DMS 273 (cell line): ENCODE measurements at regions not wholly inside any gene's neighbourhood (a gene's known extent, or its start where the extent isn't known, plus 50 kb on each side); places are given as distances from the start of the nearest gene placed in this dataset.

Experiments used
- DNase-seq: peaks from one replicate; lab custom pipeline; 2025; ENCODE audit not compliant: unreplicated experiment; lab: John Stamatoyannopoulos, UW

DNA sequence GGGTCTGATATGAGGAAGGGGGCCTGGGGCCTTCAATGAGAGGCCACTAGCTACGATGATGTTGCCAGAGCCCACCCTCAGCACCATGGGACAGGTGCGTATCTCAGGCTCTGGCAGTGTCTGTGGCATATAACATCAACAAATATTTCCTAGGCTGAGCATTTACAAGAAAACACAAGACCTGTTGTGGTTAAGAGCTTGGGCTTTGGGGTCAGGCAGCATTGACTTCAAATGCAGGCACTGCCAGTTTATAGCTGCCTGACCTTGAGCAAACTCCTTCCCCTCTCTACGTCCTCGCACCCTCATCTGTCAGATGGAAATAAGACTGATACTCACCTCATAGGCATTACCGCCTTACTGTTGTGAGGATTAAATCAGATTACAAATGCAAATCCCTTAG lies 156.0 kb downstream of the KATNAL1 start:
- no peak for DNase-seq

DNA sequence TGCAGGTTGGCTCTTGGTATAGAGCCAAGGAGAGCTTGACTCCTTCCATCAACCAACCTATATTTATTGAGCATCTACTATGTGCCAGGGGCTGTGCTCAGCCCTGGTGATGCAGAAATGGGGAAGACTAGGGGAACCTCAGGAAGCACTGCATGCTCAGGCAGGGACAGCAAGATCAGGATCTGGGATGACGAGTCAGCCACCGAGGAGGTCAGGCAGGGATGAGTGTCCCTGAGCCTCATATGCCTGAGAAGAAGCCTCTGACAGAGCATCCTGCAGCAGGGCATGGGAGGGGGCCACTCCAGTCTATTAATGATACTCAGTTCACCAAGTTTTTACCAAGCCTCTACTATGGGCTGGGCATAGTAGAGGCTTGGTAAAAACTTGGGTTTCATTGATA lies 158.1 kb downstream of the KATNAL1 start:
- no peak for DNase-seq

DNA sequence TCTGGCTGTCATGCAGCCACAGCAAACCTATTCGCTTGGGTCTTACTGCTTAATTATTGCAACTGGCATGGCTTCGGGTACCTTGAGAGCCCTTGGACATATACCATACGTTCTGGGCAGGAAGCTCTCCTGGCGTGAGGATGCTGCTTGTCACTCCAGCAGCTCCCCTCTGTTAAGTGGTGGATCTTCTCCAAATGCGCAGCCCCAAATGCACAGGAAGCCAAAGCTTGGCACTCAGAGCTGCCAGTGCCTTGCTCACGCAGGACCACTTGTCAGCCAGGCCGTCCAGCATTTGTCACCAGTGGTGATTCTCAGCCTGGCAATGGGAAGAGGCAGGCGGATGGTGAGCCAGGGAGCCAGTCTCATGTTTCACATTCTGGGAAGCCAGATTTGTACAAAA lies 158.6 kb downstream of the KATNAL1 start:
- no peak for DNase-seq

DNA sequence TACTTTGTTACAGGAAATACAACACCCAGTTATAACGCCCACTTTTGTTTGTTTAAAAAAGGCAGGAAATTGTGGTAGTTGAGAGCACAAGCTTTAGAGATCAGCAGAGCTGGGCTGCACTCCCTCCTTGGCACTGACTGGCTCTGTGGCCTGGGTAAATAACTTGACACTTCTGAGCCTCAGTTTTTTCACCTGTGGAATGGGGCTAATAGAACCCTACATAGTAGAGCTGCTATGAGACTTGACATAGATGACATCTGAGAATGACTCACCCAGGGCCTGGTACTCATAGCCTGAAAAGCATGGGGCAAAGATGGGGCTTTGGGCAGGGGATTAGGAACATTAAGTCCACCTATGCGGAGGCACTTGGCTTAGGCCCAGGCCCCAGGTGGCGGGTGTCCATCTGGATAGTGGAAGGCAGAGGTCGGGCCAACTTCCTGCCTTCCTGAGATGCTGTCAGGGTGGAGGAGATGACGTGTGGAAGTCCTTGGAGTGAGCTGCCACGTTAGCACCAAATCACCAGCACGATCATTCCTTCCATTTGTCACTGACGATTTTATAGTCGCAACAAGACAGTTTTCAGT lies 159.1 kb downstream of the KATNAL1 start:
- peak; percentile 11 for DNase-seq

DNA sequence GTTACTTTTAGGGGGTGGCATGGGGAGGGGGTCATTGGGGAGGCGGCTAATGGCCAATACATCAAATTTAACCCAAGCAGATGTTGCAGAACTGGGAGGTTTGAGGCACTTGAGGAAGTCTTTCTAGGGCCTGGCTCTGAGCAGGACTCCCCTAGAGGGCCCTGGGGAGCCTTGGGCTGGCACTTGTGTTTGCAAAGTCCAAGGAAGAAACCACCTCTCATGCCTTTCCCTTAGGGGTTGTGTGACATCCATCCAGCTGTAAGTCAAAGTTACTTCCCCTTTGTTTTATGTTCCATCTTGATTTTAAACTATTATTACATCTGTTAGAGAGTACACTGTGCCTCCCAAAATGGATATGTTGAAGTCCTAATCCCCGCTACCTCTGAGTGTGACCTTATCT lies 159.9 kb downstream of the KATNAL1 start:
- DNase-seq = no peak

DNA sequence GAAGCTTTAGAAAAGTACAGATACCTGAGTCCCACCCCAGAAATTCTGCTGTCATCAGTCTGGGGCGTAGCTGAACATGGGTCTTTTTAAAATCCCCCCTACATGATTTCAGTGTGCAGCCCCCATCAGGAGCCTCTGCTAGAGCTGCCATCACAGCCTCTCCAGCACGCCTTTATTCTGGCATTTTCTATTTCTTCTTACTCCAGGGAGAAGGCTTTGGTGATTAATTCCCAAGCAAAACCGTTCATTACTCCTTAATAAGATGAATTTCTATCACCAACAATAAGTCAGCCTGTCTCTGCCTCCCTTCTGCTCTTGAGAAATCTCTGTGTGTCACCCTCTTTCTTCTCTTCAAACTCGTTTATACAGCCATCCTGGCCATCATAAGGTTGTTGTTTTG lies 160.3 kb downstream of the KATNAL1 start:
- no peak for DNase-seq

DNA sequence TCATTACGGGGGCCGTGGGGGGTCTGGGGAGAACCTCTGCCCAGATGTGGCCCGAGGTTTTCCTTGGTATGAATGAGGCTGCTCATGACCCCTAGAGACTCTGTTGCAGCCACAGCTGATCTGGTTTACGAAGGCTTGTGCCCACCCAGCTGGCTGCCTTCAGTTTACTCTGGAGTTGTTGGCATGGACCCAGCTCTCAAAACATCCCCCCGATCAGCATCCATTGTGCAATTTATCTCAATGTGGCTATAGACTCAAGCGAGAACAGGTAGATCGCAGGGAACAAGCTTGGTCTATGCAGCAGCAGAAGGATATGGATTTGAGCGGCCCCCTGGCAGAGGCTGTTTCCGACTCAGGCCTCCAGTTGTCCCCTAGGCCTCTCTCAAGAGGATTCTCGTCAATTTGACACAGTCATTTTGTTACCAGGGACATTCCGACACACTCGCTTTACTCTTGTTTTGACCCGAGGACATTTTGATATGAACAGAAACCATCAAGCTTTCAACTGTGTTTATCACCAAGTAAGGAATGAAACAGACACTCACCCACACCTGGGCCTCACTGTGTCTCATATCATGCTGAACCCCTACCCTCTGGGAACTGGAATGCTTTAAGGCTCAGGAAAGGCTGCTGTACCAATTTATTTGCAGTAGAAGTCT lies 161.5 kb downstream of the KATNAL1 start:
- no peak for DNase-seq

DNA sequence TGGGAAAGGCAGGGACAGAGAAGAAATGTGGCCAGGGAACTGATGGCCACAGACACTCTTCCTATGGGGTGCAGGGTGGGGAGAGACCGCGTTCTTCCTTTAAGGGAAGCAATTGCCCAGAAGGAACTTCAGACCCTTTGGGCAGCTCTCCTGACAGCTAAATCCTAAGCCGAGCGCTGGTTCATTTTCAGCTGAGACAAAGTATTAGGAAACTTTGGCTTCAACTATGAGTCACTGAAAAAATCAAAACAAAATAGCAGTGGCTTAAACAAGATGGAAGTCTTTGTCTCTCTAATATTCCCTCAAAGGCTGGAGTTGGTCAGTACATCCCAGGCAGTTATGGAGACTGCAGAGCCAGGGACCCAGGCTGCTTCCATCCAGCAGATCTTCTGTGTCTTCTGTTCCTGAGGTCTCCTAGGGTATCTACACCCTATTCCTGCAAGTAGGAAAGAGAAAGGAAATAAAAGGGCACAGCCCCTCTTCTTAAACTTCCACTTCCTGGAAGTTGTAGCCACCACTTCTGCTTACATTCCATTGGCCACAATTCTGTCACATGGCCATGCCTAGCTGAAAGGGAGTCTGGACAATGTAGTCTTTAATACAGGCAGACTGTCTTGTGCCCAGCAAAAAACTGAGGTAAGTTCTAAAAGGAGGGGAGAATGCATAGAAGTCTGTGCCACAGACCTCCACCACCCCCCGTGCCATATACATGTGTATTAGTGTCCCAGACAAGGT lies 163.5 kb downstream of the KATNAL1 start:
- DNase-seq = no peak

DNA sequence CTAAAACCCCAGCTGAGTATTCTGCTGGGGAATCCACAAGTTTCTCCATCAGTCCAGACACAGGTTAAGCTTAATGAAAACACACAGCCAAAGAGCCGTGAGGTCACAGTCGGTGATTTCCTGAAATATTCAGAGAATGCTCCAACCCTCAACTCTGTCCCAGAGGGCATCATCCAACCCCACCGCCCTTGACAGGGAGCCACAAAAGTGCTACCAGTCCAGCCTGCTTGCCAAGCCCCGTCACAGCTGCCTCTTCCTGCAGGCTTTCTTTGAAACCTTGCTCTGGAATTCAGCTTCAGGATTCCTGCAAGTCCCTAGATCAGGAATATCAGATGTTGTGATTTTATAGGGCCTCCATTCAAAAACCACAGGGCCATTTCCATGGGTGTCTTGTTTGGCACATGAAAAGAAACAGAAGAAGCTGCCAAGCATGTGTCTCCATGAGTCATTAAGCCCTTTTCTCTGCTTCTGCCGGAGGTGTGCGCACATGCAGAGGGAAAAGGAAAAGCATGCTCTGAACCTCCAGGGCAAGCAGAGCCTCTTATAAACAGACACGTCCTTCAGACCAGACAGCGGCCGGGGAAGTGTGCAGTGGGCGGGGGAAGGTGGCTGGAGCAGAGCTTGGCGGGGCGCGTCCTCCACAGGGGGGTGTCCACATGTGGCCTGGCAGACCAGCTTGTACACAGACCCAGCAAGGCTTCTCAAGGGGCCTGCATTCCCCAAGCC lies 164.7 kb downstream of the KATNAL1 start:
- peak; percentile 29 for DNase-seq

DNA sequence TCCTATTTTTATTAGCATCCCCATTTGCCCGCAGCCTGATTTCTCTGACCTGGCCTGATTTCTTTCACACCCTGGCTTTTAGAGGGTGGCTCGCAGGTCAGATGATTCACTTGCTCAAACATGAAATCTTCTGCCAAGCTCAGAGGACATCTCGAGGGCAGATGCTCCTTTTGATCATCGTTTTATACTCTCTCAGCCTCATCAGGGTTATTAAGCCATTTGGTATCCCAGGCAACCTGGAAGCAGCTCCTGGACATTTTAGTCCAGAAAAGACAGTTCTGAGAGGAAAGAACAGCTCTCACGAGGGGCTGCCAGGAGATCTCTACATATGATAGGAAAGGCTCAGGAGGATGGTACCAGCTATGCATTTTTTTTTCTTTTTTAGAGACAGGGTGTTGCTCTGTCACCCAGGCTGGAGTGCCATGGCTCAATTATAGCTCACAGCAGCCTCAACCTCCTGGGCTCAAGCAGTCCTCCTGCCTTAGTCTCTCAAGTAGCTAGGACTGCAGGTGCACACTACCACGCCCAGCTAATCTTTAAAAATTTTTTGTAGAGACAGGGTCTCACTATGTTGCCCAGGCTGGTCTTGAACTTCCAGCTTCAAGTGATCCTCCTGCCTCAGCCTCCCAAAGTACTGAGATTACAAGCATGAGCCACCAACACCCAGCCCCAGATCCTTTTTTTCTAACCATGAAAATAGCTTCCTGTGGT lies 165.4 kb downstream of the KATNAL1 start:
- DNase-seq = no peak

DNA sequence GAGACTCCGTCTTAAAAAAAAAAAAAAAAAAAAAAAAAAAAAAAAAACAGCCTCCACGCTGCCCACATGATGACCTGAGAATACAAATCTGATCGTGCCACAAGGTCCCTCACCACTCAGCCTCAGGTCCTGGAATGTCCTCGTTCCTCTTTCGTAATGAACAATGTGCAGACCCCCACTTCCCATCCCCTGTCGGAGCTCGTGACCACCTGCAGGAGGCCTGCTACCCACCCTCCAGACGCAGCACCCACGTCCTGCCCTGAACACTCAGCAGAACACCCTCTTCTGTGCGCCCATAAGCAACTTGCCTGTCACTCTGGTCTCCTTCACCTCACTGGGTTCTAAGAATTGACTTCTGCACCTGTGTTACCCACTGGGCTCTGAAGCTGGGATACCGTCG lies 166.4 kb downstream of the KATNAL1 start:
- DNase-seq = no peak

DNA sequence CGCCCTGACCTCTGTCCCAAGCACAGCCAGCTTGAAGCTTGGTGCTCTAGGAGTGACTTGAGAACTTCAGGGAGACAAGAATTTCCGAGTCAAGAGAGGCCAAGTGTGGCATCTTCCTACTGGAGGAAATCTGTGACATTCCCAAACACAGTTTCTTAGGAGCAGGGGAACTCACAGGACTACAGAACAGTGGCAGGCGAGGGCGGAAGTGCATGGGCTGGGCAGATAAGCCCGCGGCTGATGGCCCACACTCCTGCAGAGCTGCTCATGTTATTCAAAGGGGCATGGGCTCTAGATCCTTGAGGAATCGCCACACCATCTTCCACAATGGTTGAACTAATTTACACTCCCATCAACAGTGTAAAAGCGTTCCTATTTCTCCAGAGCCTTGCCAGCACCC lies 168.8 kb downstream of the KATNAL1 start:
- no peak for DNase-seq

DNA sequence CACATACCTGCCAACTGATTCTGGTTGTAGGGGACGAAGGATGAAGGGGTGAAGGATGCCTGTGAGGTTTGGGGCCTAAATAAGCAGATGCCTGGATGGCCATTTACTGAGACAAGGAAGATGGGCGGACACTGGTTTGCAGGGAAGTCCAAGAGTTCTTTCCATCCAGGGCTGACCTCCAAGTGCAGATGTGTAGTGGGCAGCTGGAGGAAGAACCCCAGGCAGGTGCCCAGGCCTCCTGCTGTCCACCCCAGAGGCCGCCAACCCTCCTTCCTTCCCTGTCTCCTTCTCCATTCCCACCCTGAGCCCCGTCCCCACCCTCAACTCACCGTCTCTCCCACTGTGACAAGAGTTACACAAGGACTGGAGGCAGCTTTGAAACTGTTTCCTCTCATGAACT lies 171.5 kb downstream of the KATNAL1 start:
- no peak for DNase-seq

DNA sequence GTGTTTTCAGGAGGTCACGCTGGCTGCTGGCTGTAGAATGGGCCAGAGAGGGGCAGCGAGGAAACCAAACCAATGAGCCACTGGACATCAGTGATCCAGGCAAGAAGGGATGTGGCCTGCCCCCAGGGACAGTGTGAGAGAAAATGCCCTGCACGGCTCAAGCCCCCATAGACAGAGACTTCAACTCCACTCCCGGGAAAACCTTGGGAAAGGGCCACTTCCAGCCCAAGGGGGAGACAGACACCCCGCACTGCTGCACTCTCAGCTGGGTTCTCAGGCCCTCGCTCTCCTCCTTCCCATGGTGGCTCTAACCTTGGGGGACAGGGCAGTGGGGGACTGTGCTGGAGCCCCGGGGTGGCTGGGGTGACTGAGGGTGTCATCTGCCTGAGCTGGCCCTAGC lies 172.0 kb downstream of the KATNAL1 start:
- DNase-seq = no peak

DNA sequence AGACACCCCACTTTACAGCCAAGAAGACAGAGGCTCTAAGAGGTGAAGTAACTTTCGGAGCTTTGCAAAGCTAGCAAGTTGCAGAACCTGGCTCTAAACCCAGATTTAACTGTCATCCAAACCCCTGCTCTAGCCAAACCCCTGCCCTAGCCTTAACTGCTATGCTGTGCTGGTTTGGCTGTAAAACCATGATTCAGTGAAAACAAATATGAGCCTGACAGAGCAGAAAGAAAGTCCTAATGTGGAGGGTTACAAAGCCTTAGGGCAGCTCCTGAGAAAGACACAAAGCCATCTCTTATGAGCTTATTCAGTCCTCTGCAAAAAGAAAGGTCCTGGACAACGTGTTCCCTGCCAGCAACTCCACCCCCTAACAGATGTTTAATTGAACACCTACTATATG lies 172.8 kb downstream of the KATNAL1 start:
- peak; percentile 17 for DNase-seq

DNA sequence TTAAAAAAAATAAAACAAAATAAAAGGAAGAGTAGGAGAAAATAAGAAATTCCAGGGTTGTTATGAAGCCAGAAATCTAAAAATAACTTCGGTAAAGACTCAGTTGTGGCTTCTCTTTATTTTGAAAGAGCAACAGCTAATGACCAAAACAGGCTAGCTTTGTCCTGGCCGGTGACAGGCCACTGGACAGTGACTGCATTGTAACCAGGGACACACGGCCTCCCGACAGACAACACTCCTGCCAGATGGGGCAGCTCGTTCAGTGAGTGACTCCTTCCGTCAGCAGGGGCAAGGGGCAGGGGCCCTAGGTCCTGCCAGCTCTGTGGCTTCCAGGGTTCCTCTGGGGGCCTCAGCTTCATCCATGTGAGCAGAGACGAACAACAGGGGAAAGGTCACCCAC lies 173.4 kb downstream of the KATNAL1 start:
- no peak for DNase-seq

DNA sequence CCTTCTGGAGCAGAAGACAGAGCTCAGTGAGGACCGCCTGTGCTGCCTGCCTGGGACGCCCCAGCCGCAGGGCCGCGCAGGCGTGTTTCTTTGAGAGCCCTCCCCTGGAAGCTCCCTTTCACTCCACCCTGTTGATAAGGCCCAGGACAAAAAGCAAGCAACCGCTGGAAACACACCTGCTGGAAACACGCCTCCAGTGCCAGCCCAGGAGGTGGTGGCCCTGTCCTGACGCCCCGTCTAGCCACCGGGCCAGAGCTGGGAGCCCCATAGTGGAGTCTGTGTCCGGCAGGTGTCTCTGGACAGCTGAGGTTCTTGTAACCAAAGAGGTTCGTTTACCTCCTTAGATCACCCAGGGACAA lies 173.8 kb downstream of the KATNAL1 start:
- no peak for DNase-seq

DNA sequence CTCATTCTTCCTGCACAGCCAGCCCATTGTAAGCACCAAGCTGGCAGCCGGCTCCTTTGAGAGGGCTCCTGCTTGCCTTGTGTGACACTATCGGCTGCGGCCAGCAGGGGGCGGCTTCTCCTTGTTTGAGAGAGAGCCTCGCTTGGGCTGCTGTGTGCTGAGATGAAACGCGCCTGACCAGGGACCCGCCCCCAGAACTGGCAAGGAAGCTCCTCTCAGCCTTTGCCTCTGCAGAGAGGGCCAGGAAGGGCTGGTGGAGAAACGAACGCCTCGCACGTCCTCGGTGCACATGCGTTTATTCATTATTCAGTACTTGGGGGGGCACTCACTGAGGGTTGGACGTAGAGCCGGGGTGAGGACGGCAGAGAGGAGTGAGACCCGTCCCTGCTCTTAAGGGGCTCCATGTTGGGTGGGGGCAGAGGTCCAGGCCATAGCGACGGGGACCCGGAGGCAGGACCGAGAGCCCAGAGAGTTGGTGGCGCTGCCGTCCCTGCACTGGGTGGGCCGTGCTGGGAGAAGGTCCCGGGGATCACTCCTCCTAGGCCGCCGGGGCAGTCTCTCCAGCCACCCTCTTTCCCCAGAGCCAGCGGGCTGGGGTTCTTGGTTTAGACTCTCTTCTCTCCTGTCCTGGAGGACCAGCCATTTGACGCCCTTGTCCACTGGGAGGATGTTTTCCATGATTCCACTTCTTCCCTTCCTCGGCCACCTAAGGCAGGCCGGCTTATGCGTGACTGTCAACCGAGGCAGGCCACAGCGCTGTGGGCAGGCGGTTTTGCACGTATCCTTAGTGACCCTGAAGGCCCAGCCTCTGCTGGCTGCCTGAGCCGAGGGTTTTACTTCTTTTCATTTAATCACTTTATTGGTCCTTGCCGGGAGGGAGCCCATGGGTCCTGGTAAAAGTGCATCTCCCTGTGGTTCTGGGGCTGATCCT lies 174.5 kb downstream of the KATNAL1 start:
- DNase-seq = peak; percentile 93

DNA sequence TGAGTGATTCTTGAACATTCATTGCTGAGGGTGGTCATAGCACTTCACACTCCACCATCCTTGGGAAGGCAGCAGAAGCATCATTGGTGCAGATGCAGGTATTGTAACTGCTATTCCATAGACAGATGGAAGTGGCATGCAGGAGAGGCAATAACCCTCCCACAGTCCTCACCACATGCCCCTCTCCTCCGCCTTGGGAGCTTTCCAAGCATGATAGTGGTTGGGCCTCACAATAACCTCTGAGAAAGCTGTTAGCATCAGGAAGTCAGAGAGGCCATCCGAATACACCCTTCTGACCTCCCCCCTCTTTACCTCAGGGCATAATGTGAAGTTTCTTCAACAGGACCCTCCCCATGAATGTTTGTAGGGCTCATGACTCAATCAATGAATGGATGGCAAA lies 177.9 kb downstream of the KATNAL1 start:
- peak; percentile 79 for DNase-seq

DNA sequence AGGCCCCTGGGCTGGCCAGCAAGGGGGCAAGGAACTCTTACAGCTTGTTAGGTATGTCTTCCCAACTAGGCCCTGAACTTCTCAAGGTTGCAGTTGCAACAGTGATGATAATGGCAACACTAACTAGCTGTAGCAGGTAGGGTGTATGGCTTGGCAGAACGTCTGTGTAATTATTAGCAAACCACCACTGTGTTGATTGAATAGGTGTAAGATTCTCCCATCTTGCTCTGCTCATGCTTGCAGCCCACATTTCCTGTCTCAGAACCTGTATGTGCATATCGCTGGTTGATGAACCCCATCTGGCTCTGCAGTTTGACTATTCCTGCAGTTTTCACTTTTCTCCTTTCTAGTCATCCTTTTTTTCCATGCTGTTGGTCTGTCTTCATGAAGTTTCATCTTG lies 178.8 kb downstream of the KATNAL1 start:
- no peak for DNase-seq
